ENCODE measurements at regions not wholly inside any gene's neighbourhood (a gene's known extent, or its start where the extent isn't known, plus 50 kb on each side); places are given as distances from the start of the nearest gene placed in this dataset.

- no peak for DNase-seq
These were observed 59.8 kb upstream of the GPM6A start for GRCh38 chr4:175871774-175872405.

GRCh38 chr4:175873707-175874106, 61.6 kb upstream of the GPM6A start:
- DNase-seq = no peak

GRCh38 chr4:175874306-175874705, 62.2 kb upstream of the GPM6A start:
- DNase-seq = no peak

GRCh38 chr4:175875993-175876771, 64.1 kb upstream of the GPM6A start:
- DNase-seq = no peak

GRCh38 chr4:175882891-175883290, 70.8 kb upstream of the GPM6A start:
- DNase-seq = no peak

- DNase-seq = no peak
These were observed 72.0 kb upstream of the GPM6A start for GRCh38 chr4:175884048-175884447.

- no peak for DNase-seq
These were observed 79.2 kb upstream of the GPM6A start for GRCh38 chr4:175891231-175891630.

- peak; percentile 41 for DNase-seq
These were observed 79.8 kb upstream of the GPM6A start for GRCh38 chr4:175891851-175892250.

GRCh38 chr4:175905925-175906324, 93.9 kb upstream of the GPM6A start:
- no peak for DNase-seq

- no peak for DNase-seq
These were observed 94.3 kb upstream of the GPM6A start for GRCh38 chr4:175906384-175906783.

GRCh38 chr4:175910700-175911099, 98.6 kb upstream of the GPM6A start:
- no peak for DNase-seq

- no peak for DNase-seq
These were observed 104.7 kb upstream of the GPM6A start for GRCh38 chr4:175916626-175917351.

- no peak for DNase-seq
These were observed 115.1 kb upstream of the GPM6A start for GRCh38 chr4:175927121-175927520.

GRCh38 chr4:175929441-175929840, 117.4 kb upstream of the GPM6A start:
- DNase-seq = no peak

- DNase-seq = no peak
These were observed 117.9 kb upstream of the GPM6A start for GRCh38 chr4:175929932-175930331.

- DNase-seq = no peak
These were observed 118.4 kb upstream of the GPM6A start for GRCh38 chr4:175930471-175930870.

GRCh38 chr4:175932116-175932515, 120.1 kb upstream of the GPM6A start:
- DNase-seq = no peak

- no peak for DNase-seq
These were observed 122.4 kb upstream of the GPM6A start for GRCh38 chr4:175934506-175934905.

- no peak for DNase-seq
These were observed 123.1 kb upstream of the GPM6A start for GRCh38 chr4:175935016-175935661.

GRCh38 chr4:175944126-175944910, 121.3 kb upstream of the WDR17 start:
- no peak for DNase-seq

GRCh38 chr4:175946472-175947116, 119.0 kb upstream of the WDR17 start:
- DNase-seq = no peak

- DNase-seq = no peak
These were observed 118.4 kb upstream of the WDR17 start for GRCh38 chr4:175947117-175947722.

All from DMS153 (cell line).